ENCODE measurements at regions not wholly inside any gene's neighbourhood (a gene's known extent, or its start where the extent isn't known, plus 50 kb on each side); places are given as distances from the start of the nearest gene placed in this dataset.

- Histone ChIP-seq H3K4me3 (replicated peaks; ENCODE audit: low read depth, low read length) (no peak overlapping the region), H3K36me3 (ENCODE audit: control insufficient read depth, insufficient read depth, low read length) (no peaks in the 10 kb centered on the region), H3K27me3 (replicated peaks; ENCODE audit: control insufficient read depth, insufficient read depth, low read length) (no peaks in the 10 kb centered on the region)
- TF ChIP-seq, protein P1, sequence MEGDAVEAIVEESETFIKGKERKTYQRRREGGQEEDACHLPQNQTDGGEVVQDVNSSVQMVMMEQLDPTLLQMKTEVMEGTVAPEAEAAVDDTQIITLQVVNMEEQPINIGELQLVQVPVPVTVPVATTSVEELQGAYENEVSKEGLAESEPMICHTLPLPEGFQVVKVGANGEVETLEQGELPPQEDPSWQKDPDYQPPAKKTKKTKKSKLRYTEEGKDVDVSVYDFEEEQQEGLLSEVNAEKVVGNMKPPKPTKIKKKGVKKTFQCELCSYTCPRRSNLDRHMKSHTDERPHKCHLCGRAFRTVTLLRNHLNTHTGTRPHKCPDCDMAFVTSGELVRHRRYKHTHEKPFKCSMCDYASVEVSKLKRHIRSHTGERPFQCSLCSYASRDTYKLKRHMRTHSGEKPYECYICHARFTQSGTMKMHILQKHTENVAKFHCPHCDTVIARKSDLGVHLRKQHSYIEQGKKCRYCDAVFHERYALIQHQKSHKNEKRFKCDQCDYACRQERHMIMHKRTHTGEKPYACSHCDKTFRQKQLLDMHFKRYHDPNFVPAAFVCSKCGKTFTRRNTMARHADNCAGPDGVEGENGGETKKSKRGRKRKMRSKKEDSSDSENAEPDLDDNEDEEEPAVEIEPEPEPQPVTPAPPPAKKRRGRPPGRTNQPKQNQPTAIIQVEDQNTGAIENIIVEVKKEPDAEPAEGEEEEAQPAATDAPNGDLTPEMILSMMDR (IDR thresholded peaks at IDR 0.05; ENCODE audit: insufficient read depth, low read length, poor library complexity, severe bottlenecking) = no peak
- DNase-seq (ENCODE audit: extremely low read depth, insufficient read length) = no peak
Measured at GRCh38 chr10:88194041-88194887, 330.8 kb downstream of the PTEN start.

- no peak overlapping the region for H3K4me3 ChIP-seq (replicated peaks; ENCODE audit: low read depth, low read length)
- DNase-seq (ENCODE audit: extremely low read depth, insufficient read length) = no peak
- no peaks in the 10 kb centered on the region for H3K27me3 ChIP-seq (replicated peaks; ENCODE audit: control insufficient read depth, insufficient read depth, low read length)
- H3K36me3 ChIP-seq (ENCODE audit: control insufficient read depth, insufficient read depth, low read length) = no peaks in the 10 kb centered on the region
- TF ChIP-seq, protein P1 (IDR thresholded peaks at IDR 0.05; ENCODE audit: insufficient read depth, low read length, poor library complexity, severe bottlenecking) = no peak
Measured at GRCh38 chr10:88194961-88195367, 331.5 kb downstream of the PTEN start.

DNA sequence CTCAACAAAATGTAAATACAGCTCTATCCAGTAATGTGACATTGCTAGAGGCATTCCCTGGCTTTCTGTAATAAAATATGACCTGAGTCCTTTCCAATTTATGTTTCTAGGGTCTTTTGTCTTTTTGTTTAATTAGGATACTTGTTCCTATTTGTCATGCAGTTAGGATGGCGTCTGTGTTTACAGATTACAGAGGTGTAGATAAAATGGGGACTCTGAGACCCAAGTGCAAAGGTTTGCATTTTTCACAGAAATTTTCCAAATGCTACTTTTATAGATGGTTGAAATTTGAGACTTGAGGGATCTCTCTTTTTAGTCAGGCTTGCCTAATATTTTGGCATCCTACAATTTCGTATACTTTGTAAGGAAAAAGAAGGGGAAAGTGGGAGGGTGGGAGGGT lies 332.4 kb downstream of the PTEN start:
- Histone ChIP-seq H3K36me3 (ENCODE audit: control insufficient read depth, insufficient read depth, low read length) (no peaks in the 10 kb centered on the region), H3K4me3 (replicated peaks; ENCODE audit: low read depth, low read length) (no peak overlapping the region), H3K27me3 (replicated peaks; ENCODE audit: control insufficient read depth, insufficient read depth, low read length) (no peaks in the 10 kb centered on the region)
- TF ChIP-seq, protein P1 (IDR thresholded peaks at IDR 0.05; ENCODE audit: insufficient read depth, low read length, poor library complexity, severe bottlenecking) = no peak
- no peak for DNase-seq (ENCODE audit: extremely low read depth, insufficient read length)

DNA sequence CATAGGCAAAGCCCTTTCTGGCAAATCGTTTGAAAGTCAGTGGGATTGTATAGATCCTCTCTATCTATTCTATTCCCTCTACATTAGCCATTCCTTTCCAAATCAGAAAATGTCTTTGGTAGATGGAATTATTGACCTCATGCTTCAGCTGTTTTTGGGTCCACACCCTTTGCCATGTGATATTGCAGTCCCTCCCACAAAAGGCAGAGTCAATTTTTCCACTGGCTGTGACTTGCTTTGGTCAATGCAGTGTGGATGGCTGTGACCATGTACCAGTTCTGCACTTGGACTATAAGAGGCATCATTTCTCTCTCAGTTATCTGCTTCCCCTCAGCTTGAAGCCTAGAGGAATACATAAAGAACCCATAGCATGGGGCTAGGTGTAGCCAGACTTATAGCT lies 332.9 kb downstream of the PTEN start:
- TF ChIP-seq, protein P1 (IDR thresholded peaks at IDR 0.05; ENCODE audit: insufficient read depth, low read length, poor library complexity, severe bottlenecking) = no peak
- H3K27me3 ChIP-seq (replicated peaks; ENCODE audit: control insufficient read depth, insufficient read depth, low read length) = no peaks in the 10 kb centered on the region
- H3K36me3 ChIP-seq (ENCODE audit: control insufficient read depth, insufficient read depth, low read length) = no peaks in the 10 kb centered on the region
- H3K4me3 ChIP-seq (replicated peaks; ENCODE audit: low read depth, low read length) = no peak overlapping the region
- no peak for DNase-seq (ENCODE audit: extremely low read depth, insufficient read length)

GRCh38 chr10:88198023-88198422 lies 334.6 kb downstream of the PTEN start:
- H3K4me3 ChIP-seq (replicated peaks; ENCODE audit: low read depth, low read length) = no peak overlapping the region
- TF ChIP-seq, protein P1 (IDR thresholded peaks at IDR 0.05; ENCODE audit: insufficient read depth, low read length, poor library complexity, severe bottlenecking) = no peak
- no peak for DNase-seq (ENCODE audit: extremely low read depth, insufficient read length)
- no peaks in the 10 kb centered on the region for H3K27me3 ChIP-seq (replicated peaks; ENCODE audit: control insufficient read depth, insufficient read depth, low read length)
- no peaks in the 10 kb centered on the region for H3K36me3 ChIP-seq (ENCODE audit: control insufficient read depth, insufficient read depth, low read length)
